ENCODE measurements at regions not wholly inside any gene's neighbourhood (a gene's known extent, or its start where the extent isn't known, plus 50 kb on each side); places are given as distances from the start of the nearest gene placed in this dataset.

DNA sequence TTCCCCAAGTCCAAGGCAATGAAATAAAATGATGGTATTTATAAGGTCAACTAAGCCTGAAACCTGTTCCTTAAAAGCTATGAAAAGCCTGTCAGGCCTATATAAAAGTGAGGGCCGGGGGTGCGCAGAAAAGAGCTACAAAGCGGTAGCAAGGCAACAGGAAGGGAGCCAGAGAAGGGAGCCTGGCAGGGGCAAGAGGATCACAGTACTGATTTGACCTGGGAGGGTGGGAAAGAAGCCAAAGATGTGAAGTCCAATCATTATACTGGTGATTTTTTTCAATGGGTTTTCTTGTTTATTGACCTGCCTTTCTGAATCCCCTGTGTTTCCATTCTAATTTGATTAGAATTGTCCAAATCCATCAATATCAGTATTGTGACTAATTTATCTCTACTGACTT lies 64.3 kb upstream of the STT3B start:
- TF ChIP-seq, protein P1, sequence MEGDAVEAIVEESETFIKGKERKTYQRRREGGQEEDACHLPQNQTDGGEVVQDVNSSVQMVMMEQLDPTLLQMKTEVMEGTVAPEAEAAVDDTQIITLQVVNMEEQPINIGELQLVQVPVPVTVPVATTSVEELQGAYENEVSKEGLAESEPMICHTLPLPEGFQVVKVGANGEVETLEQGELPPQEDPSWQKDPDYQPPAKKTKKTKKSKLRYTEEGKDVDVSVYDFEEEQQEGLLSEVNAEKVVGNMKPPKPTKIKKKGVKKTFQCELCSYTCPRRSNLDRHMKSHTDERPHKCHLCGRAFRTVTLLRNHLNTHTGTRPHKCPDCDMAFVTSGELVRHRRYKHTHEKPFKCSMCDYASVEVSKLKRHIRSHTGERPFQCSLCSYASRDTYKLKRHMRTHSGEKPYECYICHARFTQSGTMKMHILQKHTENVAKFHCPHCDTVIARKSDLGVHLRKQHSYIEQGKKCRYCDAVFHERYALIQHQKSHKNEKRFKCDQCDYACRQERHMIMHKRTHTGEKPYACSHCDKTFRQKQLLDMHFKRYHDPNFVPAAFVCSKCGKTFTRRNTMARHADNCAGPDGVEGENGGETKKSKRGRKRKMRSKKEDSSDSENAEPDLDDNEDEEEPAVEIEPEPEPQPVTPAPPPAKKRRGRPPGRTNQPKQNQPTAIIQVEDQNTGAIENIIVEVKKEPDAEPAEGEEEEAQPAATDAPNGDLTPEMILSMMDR (IDR thresholded peaks at IDR 0.05) = no peak
- TF ChIP-seq EP300 (IDR thresholded peaks at IDR 0.05) = no peak
